KMS-11 (cell line): ENCODE measurements at regions not wholly inside any gene's neighbourhood (a gene's known extent, or its start where the extent isn't known, plus 50 kb on each side); places are given as distances from the start of the nearest gene placed in this dataset.

Experiments used
- H2AFZ ChIP-seq: fragments of 200-600 bp; sonication (generic); 2 replicates; pipeline ENCODE4 v1.6.1; 2016; ENCODE audit warnings: antibody characterized with exemption, mixed run types, low read depth
- H3K27ac ChIP-seq: fragments of 200-600 bp; sonication (generic); 2 replicates; pipeline ENCODE4 v1.6.1; 2016; ENCODE audit warnings: mild to moderate bottlenecking, mixed run types
- H3K27me3 ChIP-seq: fragments of 200-600 bp; sonication (generic); 2 replicates; pipeline ENCODE4 v1.6.1; 2017; ENCODE audit warnings: mild to moderate bottlenecking, low read depth, mixed run types, moderate library complexity; ENCODE audit not compliant: insufficient read depth
- H3K36me3 ChIP-seq: fragments of 200-600 bp; sonication (generic); 2 replicates; pipeline ENCODE4 v1.6.1; 2017; ENCODE audit warnings: mild to moderate bottlenecking, mixed run types; ENCODE audit not compliant: insufficient read depth
- H3K4me1 ChIP-seq: fragments of 200-600 bp; sonication (generic); 2 replicates; pipeline ENCODE4 v1.6.1; 2016; ENCODE audit warnings: mild to moderate bottlenecking, low read depth, mixed run types; ENCODE audit not compliant: poor library complexity, severe bottlenecking
- H3K4me2 ChIP-seq: fragments of 200-600 bp; sonication (generic); 2 replicates; pipeline ENCODE4 v1.7.0; 2016; ENCODE audit warnings: mild to moderate bottlenecking, mixed run types
- H3K4me3 ChIP-seq: fragments of 200-600 bp; sonication (generic); IDR thresholded peaks from 2 replicates; pipeline ENCODE4 v1.6.1; 2017; ENCODE audit warnings: low read depth, low read length, mixed read lengths; ENCODE audit not compliant: insufficient read depth
- H3K79me2 ChIP-seq: fragments of 200-600 bp; sonication (generic); 2 replicates; pipeline ENCODE4 v1.6.1; 2016; ENCODE audit warnings: low read depth, mixed run types; ENCODE audit not compliant: insufficient read depth
- H3K9ac ChIP-seq: fragments of 200-600 bp; sonication (generic); 2 replicates; pipeline ENCODE4 v1.6.1; 2016; ENCODE audit warnings: mild to moderate bottlenecking, mixed run types
- H4K20me1 ChIP-seq: fragments of 200-600 bp; sonication (generic); 2 replicates; pipeline ENCODE4 v1.6.1; 2016; ENCODE audit warnings: mild to moderate bottlenecking, mixed run types; ENCODE audit not compliant: insufficient read depth
- CTCF ChIP-seq: fragments of 200-600 bp; sonication (generic); conservative IDR thresholded peaks from 2 replicates; pipeline ENCODE4 v1.6.1; 2017; ENCODE audit warnings: low read depth, mild to moderate bottlenecking, antibody characterized with exemption, low read length, moderate library complexity, mixed read lengths

- H3K4me2 ChIP-seq: no peak overlapping the region
- H3K4me3 ChIP-seq: no peak overlapping the region
- no peaks in the 10 kb centered on the region for H4K20me1 ChIP-seq
- H3K9ac ChIP-seq: no peak overlapping the region
- H2AFZ ChIP-seq: no peak overlapping the region
- no peak overlapping the region for H3K27ac ChIP-seq
- no peaks in the 10 kb centered on the region for H3K79me2 ChIP-seq
- no peaks in the 10 kb centered on the region for H3K36me3 ChIP-seq
- H3K27me3 ChIP-seq: no peaks in the 10 kb centered on the region
- no peaks in the 10 kb centered on the region for H3K4me1 ChIP-seq
- no peak for TF ChIP-seq CTCF
Observed at GRCh38 chr2:67516899-67517530, 119.9 kb downstream of the ETAA1 start.

GRCh38 chr2:67522148-67522547 is 125.0 kb downstream of the ETAA1 start:
- H3K4me3 ChIP-seq: no peak overlapping the region
- H2AFZ ChIP-seq: no peak overlapping the region
- no peak overlapping the region for H3K27ac ChIP-seq
- H3K27me3 ChIP-seq: no peaks in the 10 kb centered on the region
- no peaks in the 10 kb centered on the region for H3K4me1 ChIP-seq
- no peak overlapping the region for H3K4me2 ChIP-seq
- no peak for TF ChIP-seq CTCF
- no peak overlapping the region for H3K9ac ChIP-seq
- no peaks in the 10 kb centered on the region for H4K20me1 ChIP-seq
- H3K79me2 ChIP-seq: no peaks in the 10 kb centered on the region
- no peaks in the 10 kb centered on the region for H3K36me3 ChIP-seq

GRCh38 chr2:67524213-67524612 is 127.1 kb downstream of the ETAA1 start:
- no peak overlapping the region for H3K4me3 ChIP-seq
- no peak overlapping the region for H3K4me2 ChIP-seq
- no peaks in the 10 kb centered on the region for H3K79me2 ChIP-seq
- H3K36me3 ChIP-seq: no peaks in the 10 kb centered on the region
- H2AFZ ChIP-seq: no peak overlapping the region
- TF ChIP-seq CTCF: no peak
- H4K20me1 ChIP-seq: no peaks in the 10 kb centered on the region
- no peak overlapping the region for H3K27ac ChIP-seq
- H3K9ac ChIP-seq: no peak overlapping the region
- no peaks in the 10 kb centered on the region for H3K27me3 ChIP-seq
- no peaks in the 10 kb centered on the region for H3K4me1 ChIP-seq

- no peak overlapping the region for H3K9ac ChIP-seq
- H2AFZ ChIP-seq: no peak overlapping the region
- no peak overlapping the region for H3K4me3 ChIP-seq
- no peaks in the 10 kb centered on the region for H3K79me2 ChIP-seq
- H3K27ac ChIP-seq: no peak overlapping the region
- no peaks in the 10 kb centered on the region for H3K27me3 ChIP-seq
- TF ChIP-seq CTCF: no peak
- H3K36me3 ChIP-seq: no peaks in the 10 kb centered on the region
- no peaks in the 10 kb centered on the region for H3K4me1 ChIP-seq
- H4K20me1 ChIP-seq: no peaks in the 10 kb centered on the region
- no peak overlapping the region for H3K4me2 ChIP-seq
Observed at GRCh38 chr2:67524777-67525176, 127.6 kb downstream of the ETAA1 start.
